Omental fat pad (tissue), 3 donors: ENCODE measurements at regions not wholly inside any gene's neighbourhood (a gene's known extent, or its start where the extent isn't known, plus 50 kb on each side); places are given as distances from the start of the nearest gene placed in this dataset.
"Not testable (repeated sequence)": the region's sequence is repeated elsewhere in the genome, so short reads cannot be mapped to it uniquely, and the experiment has no call there.

Experiments
- ATAC-seq: fragments of 150-250 bp; one replicate; pipeline ENCODE4 v1.9.1; 2016; ENCODE audit warnings: mild to moderate bottlenecking, moderate library complexity; ENCODE audit not compliant: low FRiP score
- DNase-seq: peaks from one replicate; pipeline ENCODE4 v3.0.0-alpha.2; 2019; ENCODE audit warnings: low spot score
- CTCF ChIP-seq, 3 donors: fragments of 450-650 bp; IDR thresholded peaks; one replicate each; pipeline ENCODE4 v1.5.1; 2016 to 2017; ENCODE audit warnings: antibody characterized with exemption in 3 of 3, mild to moderate bottlenecking in 3 of 3, moderate library complexity in 2 of 3

GRCh38 chr2:39837856-39838453 is 58.9 kb upstream of the THUMPD2 start:
- ATAC-seq = no peak
- DNase-seq = no peak
- TF ChIP-seq CTCF (IDR thresholded peaks at IDR 0.05) = no peak

GRCh38 chr2:39836638-39837037 is 57.6 kb upstream of the THUMPD2 start:
- no peak for TF ChIP-seq CTCF (IDR thresholded peaks at IDR 0.05)
- ATAC-seq = no peak
- no peak for DNase-seq

- DNase-seq (no peak), ATAC-seq (no peak)
- TF ChIP-seq CTCF (IDR thresholded peaks at IDR 0.05) = no peak
Measured at GRCh38 chr2:39834426-39834825, 55.4 kb upstream of the THUMPD2 start.

- DNase-seq, ATAC-seq: not testable (repeated sequence)
Measured at GRCh38 chr2:39830610-39831009, 51.6 kb upstream of the THUMPD2 start.
